ENCODE measurements at regions not wholly inside any gene's neighbourhood (a gene's known extent, or its start where the extent isn't known, plus 50 kb on each side); places are given as distances from the start of the nearest gene placed in this dataset.

DNA sequence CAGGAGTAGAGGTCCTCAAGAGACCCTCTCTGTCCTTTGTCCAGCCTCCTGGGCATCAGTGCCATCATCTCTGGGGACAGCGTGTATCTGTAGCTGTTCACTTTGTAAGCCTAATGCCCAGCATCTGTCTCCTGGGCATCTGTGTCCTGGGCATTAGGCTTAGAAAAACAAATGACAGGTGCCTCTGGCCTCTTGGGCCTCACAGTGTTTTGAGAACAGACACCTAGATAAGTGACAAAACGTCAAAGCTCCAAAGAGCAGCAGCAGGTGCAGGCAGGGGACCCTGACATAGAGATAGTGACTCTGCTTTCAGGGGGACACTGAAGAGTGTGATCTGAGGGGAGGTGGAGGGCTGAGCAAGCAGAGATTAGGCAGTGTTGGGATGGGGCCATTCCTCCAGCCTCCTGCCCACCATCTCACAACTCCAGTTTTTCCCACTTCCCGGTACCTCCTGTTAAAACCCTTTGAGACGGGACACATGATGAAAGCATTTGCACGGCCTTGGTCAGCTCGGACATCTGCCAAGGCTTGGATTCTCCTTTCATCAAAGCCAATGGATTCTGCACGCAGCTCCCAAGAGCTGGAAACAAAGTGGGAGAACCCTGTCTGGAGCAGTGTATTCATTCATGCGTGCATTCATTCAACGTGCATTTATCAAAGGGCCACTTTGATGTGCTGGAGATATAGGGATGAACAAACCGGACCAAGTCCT is 55.5 kb upstream of the CD93 start:
- no peak for TF ChIP-seq EZH2 (IDR thresholded peaks at IDR 0.05)
- TF ChIP-seq POLR2AphosphoS5 (IDR thresholded peaks at IDR 0.05; ENCODE audit: borderline replicate concordance, low read depth, low read length), result no peak

Measured in SK-N-MC (cell line).